ENCODE measurements at regions not wholly inside any gene's neighbourhood (a gene's known extent, or its start where the extent isn't known, plus 50 kb on each side); places are given as distances from the start of the nearest gene placed in this dataset.

- no peaks in the 10 kb centered on the region for H3K9me2 ChIP-seq (ENCODE audit: insufficient read depth)
- H3K4me3 ChIP-seq: no peak overlapping the region
- no peaks in the 10 kb centered on the region for H3K4me1 ChIP-seq (ENCODE audit: insufficient read depth)
- H3K36me3 ChIP-seq (ENCODE audit: low read depth): no peaks in the 10 kb centered on the region
- no peaks in the 10 kb centered on the region for H3K9me3 ChIP-seq (ENCODE audit: low read depth)
- no peaks in the 10 kb centered on the region for H3K79me2 ChIP-seq (ENCODE audit: insufficient read depth)
- H2AFZ ChIP-seq: no peak overlapping the region
- H3F3A ChIP-seq (ENCODE audit: insufficient read depth): no peaks in the 10 kb centered on the region
- no peak overlapping the region for H3K9ac ChIP-seq
- no peaks in the 10 kb centered on the region for H3K27me3 ChIP-seq (replicated peaks; ENCODE audit: insufficient read depth)
- no peak for TF ChIP-seq EZH2 (IDR thresholded peaks at IDR 0.05; ENCODE audit: insufficient read depth, poor library complexity, severe bottlenecking)
- in situ Hi-C loops (cut with MboI): no loop called here
- H4K20me1 ChIP-seq (ENCODE audit: insufficient read depth): no peaks in the 10 kb centered on the region
- no peak overlapping the region for H3K4me2 ChIP-seq (ENCODE audit: unreplicated experiment)
- no peak for DNase-seq
- H3K27ac ChIP-seq: no peak overlapping the region
Observed at GRCh38 chr3:40715551-40715950, 190.8 kb downstream of the ZNF621 start.

- TF ChIP-seq EZH2phosphoT487 (IDR thresholded peaks at IDR 0.05; ENCODE audit: insufficient read depth, low read depth) (no peak), EZH2 (IDR thresholded peaks at IDR 0.05; ENCODE audit: insufficient read depth, poor library complexity, severe bottlenecking) (no peak)
- Histone ChIP-seq H3K4me2 (ENCODE audit: unreplicated experiment) (no peak overlapping the region), H3K27me3 (replicated peaks; ENCODE audit: insufficient read depth) (no peaks in the 10 kb centered on the region), H3K9ac (no peak overlapping the region), H3K9me2 (ENCODE audit: insufficient read depth) (no peaks in the 10 kb centered on the region), H3K27ac (no peak overlapping the region), H3F3A (ENCODE audit: insufficient read depth) (no peaks in the 10 kb centered on the region), H3K4me1 (ENCODE audit: insufficient read depth) (no peaks in the 10 kb centered on the region), H2AFZ (no peak overlapping the region), H3K79me2 (ENCODE audit: insufficient read depth) (no peaks in the 10 kb centered on the region), H3K9me3 (ENCODE audit: low read depth) (no peaks in the 10 kb centered on the region), H3K36me3 (ENCODE audit: low read depth) (no peaks in the 10 kb centered on the region), H3K4me3 (no peak overlapping the region), H4K20me1 (ENCODE audit: insufficient read depth) (no peaks in the 10 kb centered on the region)
- in situ Hi-C loops (cut with MboI): no loop called here
- WGBS, 2 experiments (ENCODE audit: low coverage in 1 of 2, low lambda C conversion rate in 2 of 2, missing lambda C conversion rate in 2 of 2): 8 to 10% methylated on average over 1 of the region's 1 CpG
- no peak for DNase-seq
Observed at GRCh38 chr3:40717471-40717870, 192.7 kb downstream of the ZNF621 start.

- no peaks in the 10 kb centered on the region for H3F3A ChIP-seq (ENCODE audit: insufficient read depth)
- no peaks in the 10 kb centered on the region for H3K9me2 ChIP-seq (ENCODE audit: insufficient read depth)
- H3K36me3 ChIP-seq (ENCODE audit: low read depth): no peaks in the 10 kb centered on the region
- no peak for DNase-seq
- TF ChIP-seq EZH2phosphoT487 (IDR thresholded peaks at IDR 0.05; ENCODE audit: insufficient read depth, low read depth) (no peak), EZH2 (IDR thresholded peaks at IDR 0.05; ENCODE audit: insufficient read depth, poor library complexity, severe bottlenecking) (no peak)
- in situ Hi-C loops (cut with MboI): no loop called here
- no peaks in the 10 kb centered on the region for H3K4me1 ChIP-seq (ENCODE audit: insufficient read depth)
- WGBS, 2 experiments (ENCODE audit: low coverage in 1 of 2, low lambda C conversion rate in 2 of 2, missing lambda C conversion rate in 2 of 2): 50 to 76% methylated on average over 1 of the region's 1 CpG
- H3K9ac ChIP-seq: no peak overlapping the region
- no peaks in the 10 kb centered on the region for H4K20me1 ChIP-seq (ENCODE audit: insufficient read depth)
- H3K79me2 ChIP-seq (ENCODE audit: insufficient read depth): no peaks in the 10 kb centered on the region
- H3K9me3 ChIP-seq (ENCODE audit: low read depth): no peaks in the 10 kb centered on the region
- no peak overlapping the region for H3K4me3 ChIP-seq
- no peaks in the 10 kb centered on the region for H3K27me3 ChIP-seq (replicated peaks; ENCODE audit: insufficient read depth)
- no peak overlapping the region for H3K27ac ChIP-seq
- no peak overlapping the region for H2AFZ ChIP-seq
- no peak overlapping the region for H3K4me2 ChIP-seq (ENCODE audit: unreplicated experiment)
Observed at GRCh38 chr3:40718209-40718608, 193.4 kb downstream of the ZNF621 start.

GRCh38 chr3:40718681-40719080, 193.9 kb downstream of the ZNF621 start:
- no peaks in the 10 kb centered on the region for H3K79me2 ChIP-seq (ENCODE audit: insufficient read depth)
- WGBS, 2 experiments (ENCODE audit: low coverage in 1 of 2, low lambda C conversion rate in 2 of 2, missing lambda C conversion rate in 2 of 2): 93 to 96% methylated on average over 1 of the region's 1 CpG
- no peak overlapping the region for H3K27ac ChIP-seq
- no peaks in the 10 kb centered on the region for H3F3A ChIP-seq (ENCODE audit: insufficient read depth)
- H3K9ac ChIP-seq: no peak overlapping the region
- H3K9me3 ChIP-seq (ENCODE audit: low read depth): no peaks in the 10 kb centered on the region
- in situ Hi-C loops (cut with MboI): no loop called here
- no peaks in the 10 kb centered on the region for H3K36me3 ChIP-seq (ENCODE audit: low read depth)
- H3K4me3 ChIP-seq: no peak overlapping the region
- H3K9me2 ChIP-seq (ENCODE audit: insufficient read depth): no peaks in the 10 kb centered on the region
- no peak for DNase-seq
- H4K20me1 ChIP-seq (ENCODE audit: insufficient read depth): no peaks in the 10 kb centered on the region
- H3K4me2 ChIP-seq (ENCODE audit: unreplicated experiment): no peak overlapping the region
- no peak overlapping the region for H2AFZ ChIP-seq
- no peaks in the 10 kb centered on the region for H3K4me1 ChIP-seq (ENCODE audit: insufficient read depth)
- H3K27me3 ChIP-seq (replicated peaks; ENCODE audit: insufficient read depth): no peaks in the 10 kb centered on the region
- no peak for TF ChIP-seq EZH2 (IDR thresholded peaks at IDR 0.05; ENCODE audit: insufficient read depth, poor library complexity, severe bottlenecking)
- TF ChIP-seq EZH2phosphoT487 (IDR thresholded peaks at IDR 0.05; ENCODE audit: insufficient read depth, low read depth): no peak

GRCh38 chr3:40719660-40720287, 195.0 kb downstream of the ZNF621 start:
- H3K9ac ChIP-seq: no peak overlapping the region
- TF ChIP-seq EZH2 (IDR thresholded peaks at IDR 0.05; ENCODE audit: insufficient read depth, poor library complexity, severe bottlenecking) (no peak), EZH2phosphoT487 (IDR thresholded peaks at IDR 0.05; ENCODE audit: insufficient read depth, low read depth) (no peak)
- H3F3A ChIP-seq (ENCODE audit: insufficient read depth): no peaks in the 10 kb centered on the region
- H3K4me2 ChIP-seq (ENCODE audit: unreplicated experiment): no peak overlapping the region
- H2AFZ ChIP-seq: no peak overlapping the region
- DNase-seq: no peak
- no peaks in the 10 kb centered on the region for H3K79me2 ChIP-seq (ENCODE audit: insufficient read depth)
- H3K4me1 ChIP-seq (ENCODE audit: insufficient read depth): no peaks in the 10 kb centered on the region
- no peaks in the 10 kb centered on the region for H3K9me3 ChIP-seq (ENCODE audit: low read depth)
- H3K27me3 ChIP-seq (replicated peaks; ENCODE audit: insufficient read depth): no peaks in the 10 kb centered on the region
- in situ Hi-C loops (cut with MboI): no loop called here
- H4K20me1 ChIP-seq (ENCODE audit: insufficient read depth): no peaks in the 10 kb centered on the region
- H3K36me3 ChIP-seq (ENCODE audit: low read depth): no peaks in the 10 kb centered on the region
- H3K4me3 ChIP-seq: no peak overlapping the region
- 61 to 65% methylated on average over 11 of the region's 11 CpGs for WGBS, 2 experiments (ENCODE audit: low coverage in 1 of 2, low lambda C conversion rate in 2 of 2, missing lambda C conversion rate in 2 of 2)
- H3K9me2 ChIP-seq (ENCODE audit: insufficient read depth): no peaks in the 10 kb centered on the region
- no peak overlapping the region for H3K27ac ChIP-seq
